ENCODE measurements at regions not wholly inside any gene's neighbourhood (a gene's known extent, or its start where the extent isn't known, plus 50 kb on each side); places are given as distances from the start of the nearest gene placed in this dataset.

DNA sequence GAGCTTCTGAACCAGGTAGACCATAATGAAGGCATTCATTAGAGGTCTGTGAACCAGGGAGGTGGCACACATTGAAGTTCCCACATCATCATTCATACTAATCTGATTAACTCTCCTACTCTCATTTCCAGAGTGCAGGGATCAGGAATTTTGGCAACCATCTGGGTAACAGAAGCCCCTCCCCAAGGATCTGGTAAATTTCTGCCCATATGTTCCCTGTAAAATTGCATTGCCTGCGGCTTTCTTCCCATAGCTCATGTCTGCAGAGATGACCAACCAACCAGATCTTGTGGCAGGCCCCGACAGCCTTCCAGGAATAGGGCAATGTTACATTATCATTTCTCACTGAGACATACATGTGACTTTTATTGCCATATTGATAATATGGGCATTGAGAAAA is 111.4 kb upstream of the CHL1 start:
- ATAC-seq: no peak
- Histone ChIP-seq H3K27me3 (ENCODE audit: control insufficient read depth, insufficient read depth, low read length) (no peaks in the 10 kb centered on the region), H3K27ac (ENCODE audit: low read length) (no peak overlapping the region), H3K4me1 (ENCODE audit: control insufficient read depth, insufficient read depth, low read length) (no peaks in the 10 kb centered on the region), H3K4me3 (ENCODE audit: low read length) (no peak overlapping the region), H3K9me3 (ENCODE audit: control insufficient read depth, insufficient read depth, low read length) (no peaks in the 10 kb centered on the region), H3K36me3 (ENCODE audit: control insufficient read depth, insufficient read depth, low read length) (no peaks in the 10 kb centered on the region)
- DNase-seq: no peak
- Mint-ChIP-seq H3K27ac (no peak overlapping the region), H3K4me3 (no peak overlapping the region), H3K9me3 (peaks cover 9 to 13% of the 10 kb centered on the region in 2 donors), H3K4me1 (no peaks in the 10 kb centered on the region), H3K27me3 (ENCODE audit: low read depth in 2 of 2) (no peaks in the 10 kb centered on the region), H3K36me3 (no peaks in the 10 kb centered on the region)
- no peak for TF ChIP-seq CTCF (IDR thresholded peaks at IDR 0.05)
- 74% methylated on average over 2 of the region's 2 CpGs for WGBS (ENCODE audit: insufficient coverage)
- intact Hi-C loops (cut with micrococcal nuclease): no loop called here

GRCh38 chr3:88267-88666 is 108.3 kb upstream of the CHL1 start:
- H3K4me1 ChIP-seq (ENCODE audit: control insufficient read depth, insufficient read depth, low read length): no peaks in the 10 kb centered on the region
- Mint-ChIP-seq H3K27me3 (ENCODE audit: low read depth in 2 of 2) (no peaks in the 10 kb centered on the region), H3K4me3 (no peak overlapping the region), H3K27ac (no peak overlapping the region), H3K9me3 (peaks cover 5 to 10% of the 10 kb centered on the region in 2 donors), H3K36me3 (no peaks in the 10 kb centered on the region), H3K4me1 (no peaks in the 10 kb centered on the region)
- intact Hi-C loops (cut with micrococcal nuclease): no loop called here
- no peaks in the 10 kb centered on the region for H3K9me3 ChIP-seq (ENCODE audit: control insufficient read depth, insufficient read depth, low read length)
- no peaks in the 10 kb centered on the region for H3K36me3 ChIP-seq (ENCODE audit: control insufficient read depth, insufficient read depth, low read length)
- DNase-seq: no peak
- no peak overlapping the region for H3K4me3 ChIP-seq (ENCODE audit: low read length)
- TF ChIP-seq CTCF (IDR thresholded peaks at IDR 0.05): no peak
- no peaks in the 10 kb centered on the region for H3K27me3 ChIP-seq (ENCODE audit: control insufficient read depth, insufficient read depth, low read length)
- H3K27ac ChIP-seq (ENCODE audit: low read length): no peak overlapping the region
- 15% methylated on average over 1 of the region's 1 CpG for WGBS (ENCODE audit: insufficient coverage)
- no peak for ATAC-seq

DNA sequence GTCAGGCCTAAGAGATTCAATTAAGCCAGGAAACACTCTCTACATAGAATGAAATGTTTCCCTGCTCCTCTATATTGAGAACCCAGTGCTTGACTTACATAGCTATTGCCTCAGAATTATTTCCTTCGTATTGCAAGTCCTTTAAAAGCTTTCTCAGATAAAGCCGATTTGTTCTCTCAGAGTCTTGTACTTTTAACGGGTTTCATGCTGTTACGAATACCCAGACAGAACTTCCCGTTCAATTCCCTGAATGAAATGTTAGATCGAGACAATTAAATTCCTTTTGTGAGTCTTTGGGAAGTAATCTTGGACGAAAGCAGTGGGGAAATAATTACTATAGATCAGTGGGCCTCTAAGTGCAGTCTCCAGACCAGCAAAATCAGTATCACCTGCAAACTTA is 102.8 kb upstream of the CHL1 start:
- no peaks in the 10 kb centered on the region for H3K9me3 ChIP-seq (ENCODE audit: control insufficient read depth, insufficient read depth, low read length)
- Mint-ChIP-seq H3K27me3 (ENCODE audit: low read depth in 2 of 2) (no peaks in the 10 kb centered on the region), H3K9me3 (peaks cover 9 to 10% of the 10 kb centered on the region in 2 donors)

More for the DNA sequence above, 102.8 kb upstream of the CHL1 start:
- ATAC-seq: no peak
- Histone ChIP-seq H3K4me1 (ENCODE audit: control insufficient read depth, insufficient read depth, low read length) (no peaks in the 10 kb centered on the region), H3K27me3 (ENCODE audit: control insufficient read depth, insufficient read depth, low read length) (no peaks in the 10 kb centered on the region), H3K27ac (ENCODE audit: low read length) (no peak overlapping the region), H3K4me3 (ENCODE audit: low read length) (no peak overlapping the region), H3K36me3 (ENCODE audit: control insufficient read depth, insufficient read depth, low read length) (no peaks in the 10 kb centered on the region)
- Mint-ChIP-seq H3K4me1 (no peaks in the 10 kb centered on the region), H3K4me3 (no peak overlapping the region), H3K27ac (no peak overlapping the region), H3K36me3 (no peaks in the 10 kb centered on the region)
- WGBS (ENCODE audit: insufficient coverage): 92% methylated on average over 6 of the region's 7 CpGs
- TF ChIP-seq CTCF (IDR thresholded peaks at IDR 0.05): no peak
- no peak for DNase-seq
- intact Hi-C loops (cut with micrococcal nuclease): no loop called here
